ENCODE measurements at regions not wholly inside any gene's neighbourhood (a gene's known extent, or its start where the extent isn't known, plus 50 kb on each side); places are given as distances from the start of the nearest gene placed in this dataset.
"Not testable (repeated sequence)": the region's sequence is repeated elsewhere in the genome, so short reads cannot be mapped to it uniquely, and the experiment has no call there.

- Histone ChIP-seq H3K4me3 (ENCODE audit: low read depth, low read length, poor library complexity, severe bottlenecking) (no peak overlapping the region), H2AFZ (ENCODE audit: low read length) (no peak overlapping the region), H3K4me1 (ENCODE audit: insufficient read depth, low read length, severe bottlenecking) (no peaks in the 10 kb centered on the region), H3K27ac (ENCODE audit: low read depth, low read length, poor library complexity, severe bottlenecking) (no peak overlapping the region), H3F3A (ENCODE audit: insufficient read depth, low read length) (no peaks in the 10 kb centered on the region), H3K36me3 (ENCODE audit: insufficient read depth, low read length) (no peaks in the 10 kb centered on the region), H3K9me3 (ENCODE audit: low read length) (no peaks in the 10 kb centered on the region), H3K79me2 (ENCODE audit: insufficient read depth, low read length) (no peaks in the 10 kb centered on the region), H3K9me2 (ENCODE audit: low read depth, low read length) (no peaks in the 10 kb centered on the region), H3K4me2 (ENCODE audit: low read length) (no peak overlapping the region), H3K9ac (ENCODE audit: low read length) (no peak overlapping the region), H3K27me3 (ENCODE audit: insufficient read depth, low read length) (no peaks in the 10 kb centered on the region), H4K20me1 (ENCODE audit: insufficient read depth, low read length) (no peaks in the 10 kb centered on the region)
- TF ChIP-seq, protein P1, sequence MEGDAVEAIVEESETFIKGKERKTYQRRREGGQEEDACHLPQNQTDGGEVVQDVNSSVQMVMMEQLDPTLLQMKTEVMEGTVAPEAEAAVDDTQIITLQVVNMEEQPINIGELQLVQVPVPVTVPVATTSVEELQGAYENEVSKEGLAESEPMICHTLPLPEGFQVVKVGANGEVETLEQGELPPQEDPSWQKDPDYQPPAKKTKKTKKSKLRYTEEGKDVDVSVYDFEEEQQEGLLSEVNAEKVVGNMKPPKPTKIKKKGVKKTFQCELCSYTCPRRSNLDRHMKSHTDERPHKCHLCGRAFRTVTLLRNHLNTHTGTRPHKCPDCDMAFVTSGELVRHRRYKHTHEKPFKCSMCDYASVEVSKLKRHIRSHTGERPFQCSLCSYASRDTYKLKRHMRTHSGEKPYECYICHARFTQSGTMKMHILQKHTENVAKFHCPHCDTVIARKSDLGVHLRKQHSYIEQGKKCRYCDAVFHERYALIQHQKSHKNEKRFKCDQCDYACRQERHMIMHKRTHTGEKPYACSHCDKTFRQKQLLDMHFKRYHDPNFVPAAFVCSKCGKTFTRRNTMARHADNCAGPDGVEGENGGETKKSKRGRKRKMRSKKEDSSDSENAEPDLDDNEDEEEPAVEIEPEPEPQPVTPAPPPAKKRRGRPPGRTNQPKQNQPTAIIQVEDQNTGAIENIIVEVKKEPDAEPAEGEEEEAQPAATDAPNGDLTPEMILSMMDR (IDR thresholded peaks at IDR 0.05; ENCODE audit: low read length) = no peak
- no peak for TF ChIP-seq EZH2 (IDR thresholded peaks at IDR 0.05; ENCODE audit: borderline replicate concordance, low read length)
Measured at GRCh38 chr1:82062206-82062605, 261.5 kb downstream of the ADGRL2 start.

- H3K9ac ChIP-seq (ENCODE audit: low read length) = no peak overlapping the region
- no peak overlapping the region for H3K27ac ChIP-seq (ENCODE audit: low read depth, low read length, poor library complexity, severe bottlenecking)
- TF ChIP-seq, protein P1 (IDR thresholded peaks at IDR 0.05; ENCODE audit: low read length) = no peak
- TF ChIP-seq EZH2 (IDR thresholded peaks at IDR 0.05; ENCODE audit: borderline replicate concordance, low read length) = no peak
- H3K4me1 ChIP-seq (ENCODE audit: insufficient read depth, low read length, severe bottlenecking) = no peaks in the 10 kb centered on the region
- H3K9me3 ChIP-seq (ENCODE audit: low read length) = no peaks in the 10 kb centered on the region
- no peaks in the 10 kb centered on the region for H3K36me3 ChIP-seq (ENCODE audit: insufficient read depth, low read length)
- no peak overlapping the region for H3K4me3 ChIP-seq (ENCODE audit: low read depth, low read length, poor library complexity, severe bottlenecking)
- no peaks in the 10 kb centered on the region for H3K9me2 ChIP-seq (ENCODE audit: low read depth, low read length)
- no peak overlapping the region for H2AFZ ChIP-seq (ENCODE audit: low read length)
- H3K27me3 ChIP-seq (ENCODE audit: insufficient read depth, low read length) = no peaks in the 10 kb centered on the region
- H3K4me2 ChIP-seq (ENCODE audit: low read length) = no peak overlapping the region
- no peaks in the 10 kb centered on the region for H3F3A ChIP-seq (ENCODE audit: insufficient read depth, low read length)
- H3K79me2 ChIP-seq (ENCODE audit: insufficient read depth, low read length) = no peaks in the 10 kb centered on the region
- H4K20me1 ChIP-seq (ENCODE audit: insufficient read depth, low read length) = no peaks in the 10 kb centered on the region
Measured at GRCh38 chr1:82059959-82060358, 259.2 kb downstream of the ADGRL2 start.

- no peaks in the 10 kb centered on the region for H3K79me2 ChIP-seq (ENCODE audit: insufficient read depth, low read length)
- no peaks in the 10 kb centered on the region for H3F3A ChIP-seq (ENCODE audit: insufficient read depth, low read length)
- H3K9ac ChIP-seq (ENCODE audit: low read length) = no peak overlapping the region
- H3K9me3 ChIP-seq (ENCODE audit: low read length) = no peaks in the 10 kb centered on the region
- H3K4me2 ChIP-seq (ENCODE audit: low read length) = no peak overlapping the region
- H3K9me2 ChIP-seq (ENCODE audit: low read depth, low read length) = no peaks in the 10 kb centered on the region
- H3K36me3 ChIP-seq (ENCODE audit: insufficient read depth, low read length) = no peaks in the 10 kb centered on the region
- H4K20me1 ChIP-seq (ENCODE audit: insufficient read depth, low read length) = no peaks in the 10 kb centered on the region
- no peak for TF ChIP-seq EZH2 (IDR thresholded peaks at IDR 0.05; ENCODE audit: borderline replicate concordance, low read length)
- TF ChIP-seq, protein P1 (IDR thresholded peaks at IDR 0.05; ENCODE audit: low read length) = no peak
- H3K27me3 ChIP-seq (ENCODE audit: insufficient read depth, low read length) = no peaks in the 10 kb centered on the region
- H3K4me3 ChIP-seq (ENCODE audit: low read depth, low read length, poor library complexity, severe bottlenecking) = no peak overlapping the region
- no peak overlapping the region for H3K27ac ChIP-seq (ENCODE audit: low read depth, low read length, poor library complexity, severe bottlenecking)
- no peak overlapping the region for H2AFZ ChIP-seq (ENCODE audit: low read length)
- no peaks in the 10 kb centered on the region for H3K4me1 ChIP-seq (ENCODE audit: insufficient read depth, low read length, severe bottlenecking)
Measured at GRCh38 chr1:82057011-82057410, 256.3 kb downstream of the ADGRL2 start.

DNA sequence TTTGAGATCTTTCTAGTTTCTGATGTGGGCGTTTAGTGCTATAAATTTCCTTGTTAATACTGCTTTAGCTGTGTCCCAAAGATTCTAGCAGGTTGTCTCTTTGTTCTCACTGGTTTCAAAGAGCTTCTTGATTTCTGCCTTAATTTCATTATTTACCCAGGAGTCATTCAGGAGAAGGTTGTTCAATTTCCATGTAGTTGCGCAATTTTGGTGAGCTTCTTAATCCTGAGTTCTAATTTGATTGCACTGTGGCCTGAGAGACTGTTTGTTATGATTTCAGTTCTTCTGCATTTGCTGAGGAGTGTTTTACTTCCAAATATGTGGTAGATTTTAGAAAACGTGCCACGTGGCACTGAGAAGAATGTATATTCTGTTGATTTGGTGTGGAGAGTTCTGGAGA is 254.6 kb downstream of the ADGRL2 start:
- not testable (repeated sequence) for H3K4me1 ChIP-seq (ENCODE audit: insufficient read depth, low read length, severe bottlenecking); H3K79me2 ChIP-seq (ENCODE audit: insufficient read depth, low read length); H3F3A ChIP-seq (ENCODE audit: insufficient read depth, low read length); H4K20me1 ChIP-seq (ENCODE audit: insufficient read depth, low read length); H3K4me3 ChIP-seq (ENCODE audit: low read depth, low read length, poor library complexity, severe bottlenecking); H2AFZ ChIP-seq (ENCODE audit: low read length); H3K36me3 ChIP-seq (ENCODE audit: insufficient read depth, low read length); H3K9me2 ChIP-seq (ENCODE audit: low read depth, low read length); H3K27ac ChIP-seq (ENCODE audit: low read depth, low read length, poor library complexity, severe bottlenecking); H3K27me3 ChIP-seq (ENCODE audit: insufficient read depth, low read length); H3K4me2 ChIP-seq (ENCODE audit: low read length); H3K9ac ChIP-seq (ENCODE audit: low read length); H3K9me3 ChIP-seq (ENCODE audit: low read length)
